Heart left ventricle (tissue), 13 donors: ENCODE measurements at regions not wholly inside any gene's neighbourhood (a gene's known extent, or its start where the extent isn't known, plus 50 kb on each side); places are given as distances from the start of the nearest gene placed in this dataset.

Experiments used
- CTCF ChIP-seq, 12 donors: fragments of 200-600 bp; sonication (generic) in 4 of 12; IDR thresholded peaks; one replicate each; pipeline versions ENCODE4 v1.5.0 to v1.8.0; 2018 to 2022; ENCODE audit warnings: antibody characterized with exemption in 12 of 12, mild to moderate bottlenecking in 5 of 12
- POLR2A ChIP-seq, 2 donors: fragments of 450-650 bp; IDR thresholded peaks; one replicate each; pipeline ENCODE4 v1.6.1; 2017; ENCODE audit warnings: antibody characterized with exemption in 2 of 2, mild to moderate bottlenecking in 2 of 2, moderate library complexity in 2 of 2
- donor health status: ischemic (EF 13 %, LVEDD 7.1; RV severe dilation, severe dysfunction).
- donor health status: DM: no; HTN: yes; CAD: no.
- donor health status: DM: no; HTN: no; CAD: no.
- donor health status: ischemic (EF 25% LVEDD 6.9; RV normal size, moderate dysfunction).
- donor health status: ischemic (EF 25% LVEDD 5.7; RV mildly dilated, moderate dysfunction).
- donor health status: ischemic (EF 35%, LVEDD 5.7; RV mildly dilated, moderate dysfunction).
- donor health status: nonischemic (EF 11% LVEDD 7.7; RV severe dilation, severe dysfunction).
- donor health status: DM: yes; HTN: yes; CAD: no.
- donor health status: PGD.
- donor health status: ischemic (EF 29% LVEDD 5.4; RV normal size, mild dysfunction).
- donor health status: nonischemic (EF 23%, LVEDD 6.1; RV moderate dilation, normal function).

- no peak for TF ChIP-seq CTCF (IDR thresholded peaks at IDR 0.05)
- no peak for TF ChIP-seq POLR2A (IDR thresholded peaks at IDR 0.05)
These were observed 212.3 kb upstream of the SFRP2 start for GRCh38 chr4:154001193-154001592.
